Thyroid gland (tissue), 4 donors: ENCODE measurements at regions not wholly inside any gene's neighbourhood (a gene's known extent, or its start where the extent isn't known, plus 50 kb on each side); places are given as distances from the start of the nearest gene placed in this dataset.
"Not testable (repeated sequence)": the region's sequence is repeated elsewhere in the genome, so short reads cannot be mapped to it uniquely, and the experiment has no call there.

Source experiments
- POLR2A ChIP-seq, 2 donors: fragments of 450-650 bp; IDR thresholded peaks; one replicate each; pipeline ENCODE4 v1.6.1; 2017; ENCODE audit warnings: antibody characterized with exemption in 2 of 2, mild to moderate bottlenecking in 2 of 2, moderate library complexity in 1 of 2
- TF ChIP-seq, protein P1 (sequence below), 6 experiments: fragments of 200-600 bp in 3 of 6; fragments of 450-650 bp in 3 of 6; sonication (generic) in 3 of 6; IDR thresholded peaks; one replicate each; pipeline ENCODE4 v1.5.1; 2016 to 2019; ENCODE audit warnings: antibody characterized with exemption in 6 of 6, mild to moderate bottlenecking in 2 of 6, inconsistent platforms in 1 of 6, moderate library complexity in 1 of 6

DNA sequence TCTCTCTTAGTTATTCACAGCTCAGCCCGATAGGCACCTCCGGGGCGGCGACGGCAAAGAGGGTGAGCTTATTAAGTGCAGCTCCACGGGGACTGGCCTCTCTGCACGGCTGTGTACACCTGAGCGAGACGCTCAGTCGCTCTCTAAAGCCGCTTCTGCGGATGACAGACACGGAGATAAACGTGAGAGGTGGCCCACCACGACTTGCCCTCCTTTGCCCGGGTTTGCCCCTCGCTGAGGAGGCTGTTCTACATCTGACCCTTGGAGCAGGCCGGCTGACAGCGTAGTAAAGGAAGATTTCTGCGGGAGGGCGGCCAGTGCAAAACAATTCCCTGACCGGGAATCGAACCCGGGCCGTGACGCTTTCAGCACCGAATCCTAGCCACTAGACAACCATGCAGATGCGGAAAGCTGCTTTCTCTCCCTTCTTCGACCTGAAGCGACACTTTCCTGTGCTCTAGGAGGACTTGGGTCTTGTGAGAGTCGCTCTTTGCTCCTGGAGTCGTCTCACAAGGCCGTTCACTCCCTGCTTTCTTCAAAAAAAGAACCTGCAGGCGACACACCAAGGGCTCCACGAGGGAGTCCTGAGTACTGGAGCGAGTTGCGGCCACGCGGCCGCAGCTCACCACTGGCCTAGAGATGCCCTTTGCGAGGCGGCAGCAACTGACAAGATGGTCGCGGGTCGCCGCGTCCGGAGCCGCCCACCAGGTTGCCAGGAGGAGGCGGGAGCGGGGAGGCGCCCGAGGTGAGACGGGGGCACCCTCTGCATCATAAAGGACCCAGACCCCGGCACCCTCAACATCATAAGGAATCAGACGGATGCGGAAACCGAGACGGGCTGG, 119.9 kb downstream of the PPIAL4A start:
- TF ChIP-seq, protein P1, sequence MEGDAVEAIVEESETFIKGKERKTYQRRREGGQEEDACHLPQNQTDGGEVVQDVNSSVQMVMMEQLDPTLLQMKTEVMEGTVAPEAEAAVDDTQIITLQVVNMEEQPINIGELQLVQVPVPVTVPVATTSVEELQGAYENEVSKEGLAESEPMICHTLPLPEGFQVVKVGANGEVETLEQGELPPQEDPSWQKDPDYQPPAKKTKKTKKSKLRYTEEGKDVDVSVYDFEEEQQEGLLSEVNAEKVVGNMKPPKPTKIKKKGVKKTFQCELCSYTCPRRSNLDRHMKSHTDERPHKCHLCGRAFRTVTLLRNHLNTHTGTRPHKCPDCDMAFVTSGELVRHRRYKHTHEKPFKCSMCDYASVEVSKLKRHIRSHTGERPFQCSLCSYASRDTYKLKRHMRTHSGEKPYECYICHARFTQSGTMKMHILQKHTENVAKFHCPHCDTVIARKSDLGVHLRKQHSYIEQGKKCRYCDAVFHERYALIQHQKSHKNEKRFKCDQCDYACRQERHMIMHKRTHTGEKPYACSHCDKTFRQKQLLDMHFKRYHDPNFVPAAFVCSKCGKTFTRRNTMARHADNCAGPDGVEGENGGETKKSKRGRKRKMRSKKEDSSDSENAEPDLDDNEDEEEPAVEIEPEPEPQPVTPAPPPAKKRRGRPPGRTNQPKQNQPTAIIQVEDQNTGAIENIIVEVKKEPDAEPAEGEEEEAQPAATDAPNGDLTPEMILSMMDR (IDR thresholded peaks at IDR 0.05), result not testable (repeated sequence)
- not testable (repeated sequence) for TF ChIP-seq POLR2A (IDR thresholded peaks at IDR 0.05)
